Suprapubic skin (tissue), 4 donors: ENCODE measurements at regions not wholly inside any gene's neighbourhood (a gene's known extent, or its start where the extent isn't known, plus 50 kb on each side); places are given as distances from the start of the nearest gene placed in this dataset.

Experiments used
- POLR2A ChIP-seq, 2 donors: fragments of 450-650 bp; IDR thresholded peaks; one replicate each; pipeline ENCODE4 v1.6.1; 2017; ENCODE audit warnings: antibody characterized with exemption in 2 of 2, mild to moderate bottlenecking in 2 of 2, moderate library complexity in 2 of 2
- POLR2AphosphoS5 ChIP-seq, 3 donors: sonication (generic); formaldehyde crosslinking; IDR thresholded peaks; one replicate each; pipeline ENCODE4 v1.6.1; 2017; ENCODE audit warnings: antibody characterized with exemption in 3 of 3
- TF ChIP-seq, protein P1 (sequence below), 2 donors: fragments of 200-600 bp in 1 of 2; fragments of 450-650 bp in 1 of 2; sonication (generic) in 1 of 2; IDR thresholded peaks; one replicate each; pipeline ENCODE4 v1.5.1; 2016 to 2019; ENCODE audit warnings: antibody characterized with exemption in 2 of 2, mild to moderate bottlenecking in 1 of 2, moderate library complexity in 1 of 2

DNA sequence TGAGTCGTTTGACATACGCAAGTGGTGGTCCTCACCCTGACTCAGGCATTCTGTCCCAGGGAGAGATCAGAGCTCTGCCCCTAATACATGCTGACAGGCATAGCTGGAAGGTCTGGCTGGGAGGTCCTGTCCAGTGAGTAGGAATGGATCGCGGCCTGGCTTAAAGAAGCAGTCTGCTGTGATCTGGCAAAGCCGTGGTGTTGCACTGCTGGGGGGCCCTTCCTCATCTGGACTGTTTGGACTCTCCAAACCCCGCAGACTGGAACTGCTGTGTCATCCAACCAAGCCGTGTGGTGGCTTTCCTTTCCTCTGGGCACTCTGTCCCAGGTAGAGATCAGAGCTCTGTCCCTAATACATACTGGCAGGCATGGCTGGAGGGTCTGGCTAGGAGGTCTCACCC, 64.3 kb upstream of the MAGEB16 start:
- TF ChIP-seq, protein P1, sequence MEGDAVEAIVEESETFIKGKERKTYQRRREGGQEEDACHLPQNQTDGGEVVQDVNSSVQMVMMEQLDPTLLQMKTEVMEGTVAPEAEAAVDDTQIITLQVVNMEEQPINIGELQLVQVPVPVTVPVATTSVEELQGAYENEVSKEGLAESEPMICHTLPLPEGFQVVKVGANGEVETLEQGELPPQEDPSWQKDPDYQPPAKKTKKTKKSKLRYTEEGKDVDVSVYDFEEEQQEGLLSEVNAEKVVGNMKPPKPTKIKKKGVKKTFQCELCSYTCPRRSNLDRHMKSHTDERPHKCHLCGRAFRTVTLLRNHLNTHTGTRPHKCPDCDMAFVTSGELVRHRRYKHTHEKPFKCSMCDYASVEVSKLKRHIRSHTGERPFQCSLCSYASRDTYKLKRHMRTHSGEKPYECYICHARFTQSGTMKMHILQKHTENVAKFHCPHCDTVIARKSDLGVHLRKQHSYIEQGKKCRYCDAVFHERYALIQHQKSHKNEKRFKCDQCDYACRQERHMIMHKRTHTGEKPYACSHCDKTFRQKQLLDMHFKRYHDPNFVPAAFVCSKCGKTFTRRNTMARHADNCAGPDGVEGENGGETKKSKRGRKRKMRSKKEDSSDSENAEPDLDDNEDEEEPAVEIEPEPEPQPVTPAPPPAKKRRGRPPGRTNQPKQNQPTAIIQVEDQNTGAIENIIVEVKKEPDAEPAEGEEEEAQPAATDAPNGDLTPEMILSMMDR (IDR thresholded peaks at IDR 0.05) = no peak
- TF ChIP-seq POLR2A (IDR thresholded peaks at IDR 0.05) = no peak
- no peak for TF ChIP-seq POLR2AphosphoS5 (IDR thresholded peaks at IDR 0.05)
